SK-N-SH treated with all-trans-retinoic acid at 6 μM for 48 hours (cell line): ENCODE measurements at regions not wholly inside any gene's neighbourhood (a gene's known extent, or its start where the extent isn't known, plus 50 kb on each side); places are given as distances from the start of the nearest gene placed in this dataset.

Experiments used
- BACH2 ChIP-seq: fragments of 250-450 bp; sonication (Bioruptor Pico); IDR thresholded peaks from 2 replicates; pipeline ENCODE4 v1.9.0; 2021; ENCODE audit warnings: mild to moderate bottlenecking, borderline replicate concordance
- CREB5 ChIP-seq: fragments of 250-450 bp; sonication (Bioruptor Pico); IDR thresholded peaks from 2 replicates; pipeline ENCODE4 v1.5.1; 2020; ENCODE audit warnings: low read depth, mild to moderate bottlenecking, moderate library complexity
- PATZ1 ChIP-seq: fragments of 250-450 bp; sonication (Bioruptor Pico); IDR thresholded peaks from 2 replicates; pipeline ENCODE4 v1.8.0; 2020; ENCODE audit warnings: mild to moderate bottlenecking, moderate library complexity, borderline replicate concordance

GRCh38 chr10:3861795-3862194, 76.8 kb upstream of the KLF6 start:
- TF ChIP-seq BACH2 (CRISPR knock-in tag) (no peak), PATZ1 (CRISPR knock-in tag) (no peak), CREB5 (CRISPR knock-in tag) (no peak)
